ENCODE measurements at regions not wholly inside any gene's neighbourhood (a gene's known extent, or its start where the extent isn't known, plus 50 kb on each side); places are given as distances from the start of the nearest gene placed in this dataset.
A peak's percentile ranks its signal among the peaks of the same experiment; 100 is the strongest.

- Histone ChIP-seq H3K79me2 (ENCODE audit: insufficient read depth, low read length) (no peaks in the 10 kb centered on the region), H4K20me1 (ENCODE audit: insufficient read depth, low read length) (no peaks in the 10 kb centered on the region), H3K9ac (ENCODE audit: low read length) (no peak overlapping the region), H3K4me3 (ENCODE audit: insufficient read depth, low read depth, low read length) (no peak overlapping the region), H3K27me3 (ENCODE audit: insufficient read depth, low read length) (no peaks in the 10 kb centered on the region), H3K4me1 (ENCODE audit: insufficient read depth, low read length) (no peaks in the 10 kb centered on the region), H2AFZ (ENCODE audit: low read depth, low read length) (no peak overlapping the region), H3K4me2 (ENCODE audit: low read length) (no peak overlapping the region), H3K36me3 (ENCODE audit: insufficient read depth, low read length) (no peaks in the 10 kb centered on the region), H3K9me3 (ENCODE audit: insufficient read depth, low read depth, low read length) (no peaks in the 10 kb centered on the region), H3K27ac (ENCODE audit: low read depth, low read length) (no peak overlapping the region)
- TF ChIP-seq EZH2 (IDR thresholded peaks at IDR 0.05; ENCODE audit: insufficient read depth, low read length) (no peak), CTCF (IDR thresholded peaks at IDR 0.05; ENCODE audit: insufficient read depth, low read depth, low read length) (no peak)
- H3K27ac Mint-ChIP-seq (ENCODE audit: unreplicated experiment), result peak overlapping the region; percentile 35
- no peaks in the 10 kb centered on the region for H3K4me1 Mint-ChIP-seq (ENCODE audit: low read depth, unreplicated experiment)
- no peak overlapping the region for H3K4me3 Mint-ChIP-seq (ENCODE audit: unreplicated experiment)
- peaks cover 21% of the 10 kb centered on the region for H3K27me3 Mint-ChIP-seq (ENCODE audit: low read depth, unreplicated experiment)
- FAIRE-seq (no peak), DNase-seq (ENCODE audit: low read depth) (no peak)
- no peaks in the 10 kb centered on the region for H3K36me3 Mint-ChIP-seq (ENCODE audit: low read depth, unreplicated experiment)
- no peaks in the 10 kb centered on the region for H3K9me3 Mint-ChIP-seq (ENCODE audit: unreplicated experiment)
Measured at GRCh38 chr7:25543210-25543609, 314.9 kb upstream of the NPVF start.

GRCh38 chr7:25543798-25544197 lies 315.5 kb upstream of the NPVF start:
- FAIRE-seq (no peak), DNase-seq (ENCODE audit: low read depth) (no peak)
- Histone ChIP-seq H3K9ac (ENCODE audit: low read length) (no peak overlapping the region), H4K20me1 (ENCODE audit: insufficient read depth, low read length) (no peaks in the 10 kb centered on the region), H3K36me3 (ENCODE audit: insufficient read depth, low read length) (no peaks in the 10 kb centered on the region), H3K79me2 (ENCODE audit: insufficient read depth, low read length) (no peaks in the 10 kb centered on the region), H3K27me3 (ENCODE audit: insufficient read depth, low read length) (no peaks in the 10 kb centered on the region), H3K4me1 (ENCODE audit: insufficient read depth, low read length) (no peaks in the 10 kb centered on the region), H3K27ac (ENCODE audit: low read depth, low read length) (no peak overlapping the region), H3K9me3 (ENCODE audit: insufficient read depth, low read depth, low read length) (no peaks in the 10 kb centered on the region), H2AFZ (ENCODE audit: low read depth, low read length) (no peak overlapping the region), H3K4me2 (ENCODE audit: low read length) (no peak overlapping the region), H3K4me3 (ENCODE audit: insufficient read depth, low read depth, low read length) (no peak overlapping the region)
- Mint-ChIP-seq H3K27ac (ENCODE audit: unreplicated experiment) (no peak overlapping the region), H3K9me3 (ENCODE audit: unreplicated experiment) (no peaks in the 10 kb centered on the region), H3K4me1 (ENCODE audit: low read depth, unreplicated experiment) (no peaks in the 10 kb centered on the region), H3K4me3 (ENCODE audit: unreplicated experiment) (no peak overlapping the region), H3K36me3 (ENCODE audit: low read depth, unreplicated experiment) (no peaks in the 10 kb centered on the region), H3K27me3 (ENCODE audit: low read depth, unreplicated experiment) (peaks cover 22% of the 10 kb centered on the region)
- TF ChIP-seq CTCF (IDR thresholded peaks at IDR 0.05; ENCODE audit: insufficient read depth, low read depth, low read length) (no peak), EZH2 (IDR thresholded peaks at IDR 0.05; ENCODE audit: insufficient read depth, low read length) (no peak)

GRCh38 chr7:25544254-25544653 lies 316.0 kb upstream of the NPVF start:
- no peaks in the 10 kb centered on the region for H3K4me1 Mint-ChIP-seq (ENCODE audit: low read depth, unreplicated experiment)
- Histone ChIP-seq H3K79me2 (ENCODE audit: insufficient read depth, low read length) (no peaks in the 10 kb centered on the region), H3K9me3 (ENCODE audit: insufficient read depth, low read depth, low read length) (no peaks in the 10 kb centered on the region), H3K9ac (ENCODE audit: low read length) (no peak overlapping the region), H3K4me1 (ENCODE audit: insufficient read depth, low read length) (no peaks in the 10 kb centered on the region), H3K4me3 (ENCODE audit: insufficient read depth, low read depth, low read length) (no peak overlapping the region), H3K27me3 (ENCODE audit: insufficient read depth, low read length) (no peaks in the 10 kb centered on the region), H3K27ac (ENCODE audit: low read depth, low read length) (no peak overlapping the region), H3K36me3 (ENCODE audit: insufficient read depth, low read length) (no peaks in the 10 kb centered on the region), H3K4me2 (ENCODE audit: low read length) (no peak overlapping the region), H2AFZ (ENCODE audit: low read depth, low read length) (no peak overlapping the region), H4K20me1 (ENCODE audit: insufficient read depth, low read length) (no peaks in the 10 kb centered on the region)
- no peak for DNase-seq (ENCODE audit: low read depth)
- no peak overlapping the region for H3K27ac Mint-ChIP-seq (ENCODE audit: unreplicated experiment)
- H3K27me3 Mint-ChIP-seq (ENCODE audit: low read depth, unreplicated experiment), result peaks cover 19% of the 10 kb centered on the region
- H3K4me3 Mint-ChIP-seq (ENCODE audit: unreplicated experiment), result no peak overlapping the region
- TF ChIP-seq CTCF (IDR thresholded peaks at IDR 0.05; ENCODE audit: insufficient read depth, low read depth, low read length) (no peak), EZH2 (IDR thresholded peaks at IDR 0.05; ENCODE audit: insufficient read depth, low read length) (no peak)
- FAIRE-seq, result no peak
- H3K36me3 Mint-ChIP-seq (ENCODE audit: low read depth, unreplicated experiment), result no peaks in the 10 kb centered on the region
- no peaks in the 10 kb centered on the region for H3K9me3 Mint-ChIP-seq (ENCODE audit: unreplicated experiment)

All from astrocyte (in vitro differentiated cells and primary cell).